ENCODE measurements at regions not wholly inside any gene's neighbourhood (a gene's known extent, or its start where the extent isn't known, plus 50 kb on each side); places are given as distances from the start of the nearest gene placed in this dataset.
A peak's percentile ranks its signal among the peaks of the same experiment; 100 is the strongest.
"Not testable (repeated sequence)": the region's sequence is repeated elsewhere in the genome, so short reads cannot be mapped to it uniquely, and the experiment has no call there.

DNA sequence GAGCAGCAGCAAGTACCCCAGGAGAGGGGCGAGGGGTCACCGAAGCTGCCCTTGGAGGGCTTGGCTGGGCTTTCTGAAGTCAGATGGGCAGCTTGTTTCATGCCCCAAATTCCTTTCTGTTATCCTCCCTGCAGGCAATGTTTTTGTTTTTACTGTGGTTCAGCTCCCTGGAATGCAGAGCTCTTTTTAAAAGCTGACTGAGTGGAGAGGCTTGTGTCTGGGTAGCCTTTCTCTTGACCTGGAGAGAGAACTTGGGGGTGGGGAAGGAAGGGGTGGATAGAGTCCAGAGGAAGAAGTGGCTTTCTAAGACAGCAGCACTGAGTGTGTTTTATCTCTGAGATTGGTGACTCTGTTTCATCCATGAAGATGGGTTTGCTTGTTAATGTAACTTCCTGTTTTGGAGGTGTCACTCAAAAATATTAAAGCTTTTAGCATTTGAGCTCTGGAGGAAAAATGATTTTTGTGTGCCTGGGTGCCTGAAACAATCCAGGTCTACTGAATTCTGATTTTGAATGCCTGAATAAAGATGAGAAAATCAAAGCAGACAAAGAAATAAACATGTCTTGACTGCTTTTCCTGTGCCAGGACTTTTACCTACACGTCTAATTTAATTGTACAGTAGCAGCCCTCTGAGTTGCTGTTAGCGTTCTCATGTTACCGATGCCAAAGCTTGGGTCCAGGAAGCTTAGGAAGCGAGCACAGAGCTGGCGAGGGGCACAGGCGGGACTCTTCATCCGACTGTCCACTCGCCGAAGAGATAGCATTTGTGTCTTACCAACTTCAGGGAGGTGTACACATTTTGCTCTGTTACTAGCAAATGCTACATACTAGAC, 78.2 kb upstream of the EEF1E1 start:
- Histone ChIP-seq H3K4me1 (ENCODE audit: control insufficient read depth, insufficient read depth, low read length, unreplicated experiment) (peaks cover 34% of the 10 kb centered on the region), H3K27ac (ENCODE audit: low read depth, low read length) (peak overlapping the region; percentile 58), H3K36me3 (ENCODE audit: insufficient read depth, low read length) (no peaks in the 10 kb centered on the region), H2AFZ (ENCODE audit: low read length, unreplicated experiment) (peak overlapping the region; percentile 42), H3K79me2 (ENCODE audit: control insufficient read depth, insufficient read depth, low read length, unreplicated experiment) (no peaks in the 10 kb centered on the region), H3K4me3 (ENCODE audit: low read depth, low read length) (peak overlapping the region; percentile 9; the same call in 1 of the 2 replicates), H3K27me3 (ENCODE audit: insufficient read depth, low read length) (no peaks in the 10 kb centered on the region)

GRCh38 chr6:8177721-8178120, 75.4 kb upstream of the EEF1E1 start:
- Histone ChIP-seq H3K27ac (ENCODE audit: low read depth, low read length) (no peak overlapping the region), H3K79me2 (ENCODE audit: control insufficient read depth, insufficient read depth, low read length, unreplicated experiment) (no peaks in the 10 kb centered on the region), H3K36me3 (ENCODE audit: insufficient read depth, low read length) (no peaks in the 10 kb centered on the region), H3K4me1 (ENCODE audit: control insufficient read depth, insufficient read depth, low read length, unreplicated experiment) (peaks cover 30% of the 10 kb centered on the region), H3K4me3 (ENCODE audit: low read depth, low read length) (no peak overlapping the region), H2AFZ (ENCODE audit: low read length, unreplicated experiment) (no peak overlapping the region), H3K27me3 (ENCODE audit: insufficient read depth, low read length) (no peaks in the 10 kb centered on the region)

- Histone ChIP-seq H3K79me2 (ENCODE audit: control insufficient read depth, insufficient read depth, low read length, unreplicated experiment) (no peaks in the 10 kb centered on the region), H3K4me3 (ENCODE audit: low read depth, low read length) (no peak overlapping the region), H3K27ac (ENCODE audit: low read depth, low read length) (no peak overlapping the region), H3K36me3 (ENCODE audit: insufficient read depth, low read length) (no peaks in the 10 kb centered on the region), H3K4me1 (ENCODE audit: control insufficient read depth, insufficient read depth, low read length, unreplicated experiment) (peaks cover 5% of the 10 kb centered on the region), H3K27me3 (ENCODE audit: insufficient read depth, low read length) (no peaks in the 10 kb centered on the region), H2AFZ (ENCODE audit: low read length, unreplicated experiment) (no peak overlapping the region)
Observed at GRCh38 chr6:8175046-8175777, 72.9 kb upstream of the EEF1E1 start.

GRCh38 chr6:8174571-8174970, 72.2 kb upstream of the EEF1E1 start:
- Histone ChIP-seq H3K36me3 (ENCODE audit: insufficient read depth, low read length) (no peaks in the 10 kb centered on the region), H2AFZ (ENCODE audit: low read length, unreplicated experiment) (no peak overlapping the region), H3K79me2 (ENCODE audit: control insufficient read depth, insufficient read depth, low read length, unreplicated experiment) (no peaks in the 10 kb centered on the region), H3K27me3 (ENCODE audit: insufficient read depth, low read length) (no peaks in the 10 kb centered on the region), H3K4me1 (ENCODE audit: control insufficient read depth, insufficient read depth, low read length, unreplicated experiment) (no peaks in the 10 kb centered on the region), H3K27ac (ENCODE audit: low read depth, low read length) (no peak overlapping the region), H3K4me3 (ENCODE audit: low read depth, low read length) (no peak overlapping the region)

GRCh38 chr6:8172530-8172929, 70.2 kb upstream of the EEF1E1 start:
- Histone ChIP-seq H2AFZ (ENCODE audit: low read length, unreplicated experiment) (no peak overlapping the region), H3K79me2 (ENCODE audit: control insufficient read depth, insufficient read depth, low read length, unreplicated experiment) (no peaks in the 10 kb centered on the region), H3K27me3 (ENCODE audit: insufficient read depth, low read length) (peaks cover 4% of the 10 kb centered on the region; the same call in 1 of the 2 replicates), H3K36me3 (ENCODE audit: insufficient read depth, low read length) (no peaks in the 10 kb centered on the region), H3K4me1 (ENCODE audit: control insufficient read depth, insufficient read depth, low read length, unreplicated experiment) (no peaks in the 10 kb centered on the region), H3K4me3 (ENCODE audit: low read depth, low read length) (no peak overlapping the region), H3K27ac (ENCODE audit: low read depth, low read length) (no peak overlapping the region)

GRCh38 chr6:8170754-8171153, 68.4 kb upstream of the EEF1E1 start:
- Histone ChIP-seq H3K36me3 (ENCODE audit: insufficient read depth, low read length) (no peaks in the 10 kb centered on the region), H3K79me2 (ENCODE audit: control insufficient read depth, insufficient read depth, low read length, unreplicated experiment) (no peaks in the 10 kb centered on the region), H3K4me1 (ENCODE audit: control insufficient read depth, insufficient read depth, low read length, unreplicated experiment) (no peaks in the 10 kb centered on the region), H3K27me3 (ENCODE audit: insufficient read depth, low read length) (peaks cover 5% of the 10 kb centered on the region; the same call in 1 of the 2 replicates), H3K27ac (ENCODE audit: low read depth, low read length) (no peak overlapping the region), H2AFZ (ENCODE audit: low read length, unreplicated experiment) (no peak overlapping the region), H3K4me3 (ENCODE audit: low read depth, low read length) (no peak overlapping the region)

DNA sequence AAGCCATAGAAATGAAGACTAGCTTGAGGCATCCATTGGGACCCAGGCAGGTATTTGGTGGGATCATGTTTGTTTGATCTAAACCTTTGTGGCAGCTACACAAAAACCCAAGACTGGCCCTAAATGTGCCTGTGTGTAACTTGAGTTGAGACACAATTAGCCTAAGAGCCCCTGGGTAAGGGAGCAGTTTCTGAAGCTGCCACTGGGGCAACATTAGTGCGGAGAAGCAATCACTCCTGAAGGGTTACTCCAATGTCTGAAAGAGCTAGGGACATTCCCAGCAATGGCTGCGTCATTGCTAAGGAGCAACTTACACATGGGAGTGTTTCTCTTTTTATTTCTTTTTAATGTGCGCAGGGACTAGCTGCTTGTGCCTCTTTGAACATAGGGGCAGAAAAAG, 67.9 kb upstream of the EEF1E1 start:
- no peaks in the 10 kb centered on the region for H3K36me3 ChIP-seq (ENCODE audit: insufficient read depth, low read length)
- H3K79me2 ChIP-seq (ENCODE audit: control insufficient read depth, insufficient read depth, low read length, unreplicated experiment): no peaks in the 10 kb centered on the region
- H3K4me1 ChIP-seq (ENCODE audit: control insufficient read depth, insufficient read depth, low read length, unreplicated experiment): no peaks in the 10 kb centered on the region
- H2AFZ ChIP-seq (ENCODE audit: low read length, unreplicated experiment): no peak overlapping the region
- H3K4me3 ChIP-seq (ENCODE audit: low read depth, low read length): no peak overlapping the region
- peaks cover 5% of the 10 kb centered on the region; the same call in 1 of the 2 replicates for H3K27me3 ChIP-seq (ENCODE audit: insufficient read depth, low read length)
- H3K27ac ChIP-seq (ENCODE audit: low read depth, low read length): no peak overlapping the region

- Histone ChIP-seq H3K79me2 (ENCODE audit: control insufficient read depth, insufficient read depth, low read length, unreplicated experiment) (no peaks in the 10 kb centered on the region), H3K27ac (ENCODE audit: low read depth, low read length) (no peak overlapping the region), H3K36me3 (ENCODE audit: insufficient read depth, low read length) (no peaks in the 10 kb centered on the region), H3K27me3 (ENCODE audit: insufficient read depth, low read length) (peaks cover 5% of the 10 kb centered on the region; the same call in 1 of the 2 replicates), H3K4me1 (ENCODE audit: control insufficient read depth, insufficient read depth, low read length, unreplicated experiment) (no peaks in the 10 kb centered on the region), H3K4me3 (ENCODE audit: low read depth, low read length) (no peak overlapping the region), H2AFZ (ENCODE audit: low read length, unreplicated experiment) (no peak overlapping the region)
Observed at GRCh38 chr6:8166156-8166555, 63.8 kb upstream of the EEF1E1 start.

DNA sequence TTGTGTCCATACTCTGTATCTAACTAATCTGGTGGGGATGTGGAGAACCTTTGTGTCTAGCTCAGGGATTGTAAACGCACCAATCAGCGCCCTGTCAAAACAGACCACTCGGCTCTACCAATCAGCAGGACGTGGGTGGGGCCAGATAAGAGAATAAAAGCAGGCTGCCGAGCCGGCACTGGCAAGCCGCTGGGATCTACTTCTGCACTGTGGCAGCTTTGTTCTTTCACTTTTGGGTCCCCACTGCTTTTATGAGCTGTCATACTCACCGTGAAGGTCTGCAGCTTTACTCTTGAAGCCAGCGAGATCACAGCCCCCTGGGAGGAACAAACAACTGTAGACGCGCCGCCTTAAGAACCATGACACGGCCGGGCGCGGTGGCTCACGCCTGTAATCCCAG, 62.7 kb upstream of the EEF1E1 start:
- not testable (repeated sequence) for H3K4me1 ChIP-seq (ENCODE audit: control insufficient read depth, insufficient read depth, low read length, unreplicated experiment); H3K36me3 ChIP-seq (ENCODE audit: insufficient read depth, low read length); H3K79me2 ChIP-seq (ENCODE audit: control insufficient read depth, insufficient read depth, low read length, unreplicated experiment); H2AFZ ChIP-seq (ENCODE audit: low read length, unreplicated experiment); H3K27me3 ChIP-seq (ENCODE audit: insufficient read depth, low read length); H3K4me3 ChIP-seq (ENCODE audit: low read depth, low read length); H3K27ac ChIP-seq (ENCODE audit: low read depth, low read length)

- not testable (repeated sequence) for H2AFZ ChIP-seq (ENCODE audit: low read length, unreplicated experiment); H3K27ac ChIP-seq (ENCODE audit: low read depth, low read length); H3K4me3 ChIP-seq (ENCODE audit: low read depth, low read length); H3K27me3 ChIP-seq (ENCODE audit: insufficient read depth, low read length); H3K36me3 ChIP-seq (ENCODE audit: insufficient read depth, low read length); H3K79me2 ChIP-seq (ENCODE audit: control insufficient read depth, insufficient read depth, low read length, unreplicated experiment); H3K4me1 ChIP-seq (ENCODE audit: control insufficient read depth, insufficient read depth, low read length, unreplicated experiment)
Observed at GRCh38 chr6:8164281-8164680, 61.9 kb upstream of the EEF1E1 start.

DNA sequence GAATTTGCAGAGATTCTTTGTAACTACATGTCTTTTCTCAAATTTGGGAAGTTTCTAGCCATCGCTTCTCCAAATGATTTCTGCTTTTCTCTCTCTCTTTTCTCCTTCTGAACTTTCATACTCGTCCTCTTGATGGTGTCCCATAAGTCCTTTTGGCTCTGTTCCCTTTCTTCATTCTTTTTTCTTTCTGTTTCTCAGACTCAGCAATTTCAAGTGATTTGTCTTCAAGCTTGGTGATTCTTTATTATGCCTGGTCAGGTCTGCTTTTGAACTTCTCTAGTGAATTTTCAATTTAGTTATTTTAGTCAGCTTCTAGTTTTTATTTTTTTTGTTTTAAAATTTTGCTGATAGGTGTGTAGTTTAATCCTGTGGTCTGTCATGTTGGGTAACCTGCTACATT, 57.6 kb upstream of the EEF1E1 start:
- Histone ChIP-seq H3K27ac (ENCODE audit: low read depth, low read length) (no peak overlapping the region), H3K79me2 (ENCODE audit: control insufficient read depth, insufficient read depth, low read length, unreplicated experiment) (no peaks in the 10 kb centered on the region), H3K36me3 (ENCODE audit: insufficient read depth, low read length) (no peaks in the 10 kb centered on the region), H2AFZ (ENCODE audit: low read length, unreplicated experiment) (no peak overlapping the region), H3K27me3 (ENCODE audit: insufficient read depth, low read length) (no peaks in the 10 kb centered on the region), H3K4me3 (ENCODE audit: low read depth, low read length) (no peak overlapping the region), H3K4me1 (ENCODE audit: control insufficient read depth, insufficient read depth, low read length, unreplicated experiment) (no peaks in the 10 kb centered on the region)
